ENCODE measurements at regions not wholly inside any gene's neighbourhood (a gene's known extent, or its start where the extent isn't known, plus 50 kb on each side); places are given as distances from the start of the nearest gene placed in this dataset.

DNA sequence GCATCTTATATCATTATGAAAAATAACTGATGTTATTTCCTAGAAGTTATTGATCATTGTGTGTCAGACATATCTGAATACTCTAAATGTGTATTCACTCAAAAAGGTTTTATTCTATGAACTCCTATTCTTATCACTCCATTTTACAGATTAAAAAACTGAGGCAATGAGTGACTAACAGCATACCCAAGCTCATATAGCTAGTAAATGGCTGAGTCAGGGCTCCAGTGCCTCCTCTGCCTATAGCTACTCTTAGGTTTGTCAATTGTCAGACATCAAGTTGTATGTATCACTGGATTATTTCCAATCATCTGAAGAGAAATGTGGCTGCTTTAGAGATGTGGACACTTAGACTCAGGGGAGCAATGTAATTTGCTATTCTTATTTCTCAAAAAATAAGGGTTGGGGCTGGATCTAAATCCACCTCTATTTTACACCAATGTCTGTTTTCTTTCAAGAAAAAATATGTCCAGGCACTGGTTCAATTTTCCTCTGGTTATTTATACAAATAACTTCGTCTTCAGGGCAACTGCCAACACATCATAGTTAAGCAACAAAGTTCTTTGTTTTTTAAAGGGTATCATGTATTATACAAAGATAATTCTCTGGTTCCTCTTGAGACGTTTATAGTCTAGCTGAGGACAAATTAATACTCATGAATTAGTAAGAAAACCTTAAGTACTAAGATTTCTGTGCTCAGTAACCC lies 328.9 kb upstream of the MAF start:
- H3K36me3 ChIP-seq (ENCODE audit: insufficient read depth in 1 of 2, low read depth in 1 of 2): no peaks in the 10 kb centered on the region
- intact Hi-C loops (cut with DNase I): no loop called here
- DNase-seq (no peak), ATAC-seq (no peak)
- WGBS, 3 donors: 22 to 32% (median 29%) methylated on average over 2 of the region's 2 CpGs
- no peaks in the 10 kb centered on the region for H3K4me1 ChIP-seq
- no peak overlapping the region for H3K4me3 ChIP-seq
- H3K9me3 ChIP-seq: no peaks in the 10 kb centered on the region
- H3K27me3 ChIP-seq (ENCODE audit: insufficient read depth in 3 of 3, low read length in 2 of 3): no peaks in the 10 kb centered on the region
- TF ChIP-seq, protein P1, sequence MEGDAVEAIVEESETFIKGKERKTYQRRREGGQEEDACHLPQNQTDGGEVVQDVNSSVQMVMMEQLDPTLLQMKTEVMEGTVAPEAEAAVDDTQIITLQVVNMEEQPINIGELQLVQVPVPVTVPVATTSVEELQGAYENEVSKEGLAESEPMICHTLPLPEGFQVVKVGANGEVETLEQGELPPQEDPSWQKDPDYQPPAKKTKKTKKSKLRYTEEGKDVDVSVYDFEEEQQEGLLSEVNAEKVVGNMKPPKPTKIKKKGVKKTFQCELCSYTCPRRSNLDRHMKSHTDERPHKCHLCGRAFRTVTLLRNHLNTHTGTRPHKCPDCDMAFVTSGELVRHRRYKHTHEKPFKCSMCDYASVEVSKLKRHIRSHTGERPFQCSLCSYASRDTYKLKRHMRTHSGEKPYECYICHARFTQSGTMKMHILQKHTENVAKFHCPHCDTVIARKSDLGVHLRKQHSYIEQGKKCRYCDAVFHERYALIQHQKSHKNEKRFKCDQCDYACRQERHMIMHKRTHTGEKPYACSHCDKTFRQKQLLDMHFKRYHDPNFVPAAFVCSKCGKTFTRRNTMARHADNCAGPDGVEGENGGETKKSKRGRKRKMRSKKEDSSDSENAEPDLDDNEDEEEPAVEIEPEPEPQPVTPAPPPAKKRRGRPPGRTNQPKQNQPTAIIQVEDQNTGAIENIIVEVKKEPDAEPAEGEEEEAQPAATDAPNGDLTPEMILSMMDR (IDR thresholded peaks at IDR 0.05): no peak
- H3K27ac ChIP-seq: no peak overlapping the region

DNA sequence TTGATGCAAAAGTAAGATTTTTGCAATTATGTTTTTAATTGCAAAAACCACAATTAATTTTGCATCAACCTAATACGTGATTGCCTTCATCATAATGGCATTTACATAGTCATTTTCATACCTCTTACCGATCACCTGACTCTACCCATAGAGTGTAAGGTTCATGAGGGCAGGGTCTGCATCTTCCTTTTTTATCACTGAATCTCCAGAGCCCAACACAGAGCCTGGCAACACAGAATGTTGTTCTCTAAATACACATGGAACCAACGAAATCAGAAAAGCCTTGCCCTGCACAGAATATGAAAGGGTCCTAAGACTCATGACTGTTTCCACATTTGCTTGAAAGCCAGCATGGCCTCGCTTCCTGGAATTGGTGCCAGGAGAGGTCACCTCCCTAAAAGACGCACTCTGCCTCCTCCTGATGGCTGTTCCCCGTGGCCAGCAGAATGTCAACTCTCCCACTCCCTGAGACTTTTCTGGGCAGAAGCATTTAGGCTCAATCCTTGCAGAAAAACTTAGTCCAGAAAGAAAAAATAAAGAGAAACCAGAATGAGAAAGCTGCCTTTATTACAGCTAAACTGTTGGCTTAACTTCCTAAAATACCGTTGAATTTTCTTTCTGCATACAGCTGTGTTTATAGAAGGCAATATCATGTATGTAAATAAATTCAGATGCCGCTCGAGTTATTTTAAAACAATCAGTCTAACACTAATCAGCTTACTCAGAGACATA lies 327.8 kb upstream of the MAF start:
- DNase-seq (no peak), ATAC-seq (no peak)
- TF ChIP-seq, protein P1 (IDR thresholded peaks at IDR 0.05): no peak
- Histone ChIP-seq H3K4me1 (no peaks in the 10 kb centered on the region), H3K36me3 (ENCODE audit: insufficient read depth in 1 of 2, low read depth in 1 of 2) (no peaks in the 10 kb centered on the region), H3K27me3 (ENCODE audit: insufficient read depth in 3 of 3, low read length in 2 of 3) (no peaks in the 10 kb centered on the region), H3K27ac (no peak overlapping the region), H3K9me3 (no peaks in the 10 kb centered on the region), H3K4me3 (no peak overlapping the region)
- WGBS, 3 donors: 63 to 71% (median 66%) methylated on average over 9 of the region's 9 CpGs
- intact Hi-C loops (cut with DNase I): no loop called here

DNA sequence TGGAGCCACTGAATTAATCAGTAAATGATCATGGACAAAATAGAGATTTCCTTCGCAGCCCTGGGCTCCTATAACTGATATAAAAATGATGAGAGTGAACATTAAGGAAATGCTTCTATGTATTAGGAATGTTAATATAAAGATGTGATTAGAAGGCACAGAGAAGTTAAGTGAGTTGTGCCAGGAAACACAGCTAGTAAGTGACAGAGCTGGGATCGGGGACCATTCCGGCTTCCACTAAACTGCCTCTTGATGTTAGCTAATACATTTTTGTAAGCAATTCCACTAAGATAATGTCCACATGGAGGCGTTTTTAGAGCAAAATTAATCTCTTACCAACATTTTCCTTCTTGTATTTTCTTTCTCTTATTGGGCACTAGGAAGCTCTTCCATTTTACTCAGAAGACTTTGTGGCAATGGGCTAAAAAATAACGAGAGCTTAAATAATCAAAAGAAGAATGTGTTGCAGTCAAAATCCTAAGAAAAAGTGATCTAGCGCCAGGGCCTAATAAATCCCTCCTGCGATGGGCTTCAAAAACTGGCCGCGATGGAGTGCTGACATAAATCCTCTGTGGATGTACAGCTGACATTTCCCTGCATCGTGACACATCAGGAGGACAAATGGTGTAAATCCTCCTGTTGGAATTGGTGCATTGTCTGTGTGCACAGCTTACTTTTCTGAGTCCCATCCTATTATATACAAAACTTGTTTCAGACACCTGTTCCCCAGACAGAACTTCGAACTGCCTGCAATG lies 326.1 kb upstream of the MAF start:
- ATAC-seq (no peak), DNase-seq (no peak)
- intact Hi-C loops (cut with DNase I): no loop called here
- TF ChIP-seq, protein P1 (IDR thresholded peaks at IDR 0.05): no peak
- Histone ChIP-seq H3K9me3 (no peaks in the 10 kb centered on the region), H3K36me3 (ENCODE audit: insufficient read depth in 1 of 2, low read depth in 1 of 2) (no peaks in the 10 kb centered on the region), H3K27me3 (ENCODE audit: insufficient read depth in 3 of 3, low read length in 2 of 3) (no peaks in the 10 kb centered on the region), H3K4me3 (no peak overlapping the region), H3K4me1 (no peaks in the 10 kb centered on the region), H3K27ac (no peak overlapping the region)
- WGBS, 3 donors: 81 to 86% (median 83%) methylated on average over 11 of the region's 11 CpGs

DNA sequence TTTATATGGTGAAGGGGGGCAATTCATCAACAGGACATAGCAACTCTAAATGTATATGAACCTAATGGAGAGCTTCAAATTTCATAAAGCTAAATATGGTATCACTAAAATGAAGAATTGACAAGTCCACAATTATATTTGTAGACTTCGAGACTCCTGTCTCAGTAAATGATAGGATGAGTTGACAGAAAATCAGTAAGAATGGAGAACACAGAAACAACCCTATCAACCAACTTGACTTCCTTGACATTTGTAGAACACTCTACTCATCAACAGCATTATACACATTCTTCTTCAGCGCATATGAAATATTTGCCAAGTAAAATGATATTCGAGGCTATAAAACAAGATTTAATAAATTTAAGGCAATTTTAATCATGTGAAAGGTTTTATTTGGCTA lies 322.9 kb upstream of the MAF start:
- H3K36me3 ChIP-seq (ENCODE audit: insufficient read depth in 1 of 2, low read depth in 1 of 2): no peaks in the 10 kb centered on the region
- DNase-seq: no peak
- TF ChIP-seq, protein P1 (IDR thresholded peaks at IDR 0.05): no peak
- no peaks in the 10 kb centered on the region for H3K4me1 ChIP-seq
- no peaks in the 10 kb centered on the region for H3K27me3 ChIP-seq (ENCODE audit: insufficient read depth in 3 of 3, low read length in 2 of 3)
- no peak overlapping the region for H3K4me3 ChIP-seq
- no peak overlapping the region for H3K27ac ChIP-seq
- no peaks in the 10 kb centered on the region for H3K9me3 ChIP-seq
- no peak for ATAC-seq
- WGBS, 3 donors: 91 to 94% (median 93%) methylated on average over 3 of the region's 3 CpGs
- intact Hi-C loops (cut with DNase I): no loop called here
